ENCODE measurements at regions not wholly inside any gene's neighbourhood (a gene's known extent, or its start where the extent isn't known, plus 50 kb on each side); places are given as distances from the start of the nearest gene placed in this dataset.
"Not testable (repeated sequence)": the region's sequence is repeated elsewhere in the genome, so short reads cannot be mapped to it uniquely, and the experiment has no call there.

DNA sequence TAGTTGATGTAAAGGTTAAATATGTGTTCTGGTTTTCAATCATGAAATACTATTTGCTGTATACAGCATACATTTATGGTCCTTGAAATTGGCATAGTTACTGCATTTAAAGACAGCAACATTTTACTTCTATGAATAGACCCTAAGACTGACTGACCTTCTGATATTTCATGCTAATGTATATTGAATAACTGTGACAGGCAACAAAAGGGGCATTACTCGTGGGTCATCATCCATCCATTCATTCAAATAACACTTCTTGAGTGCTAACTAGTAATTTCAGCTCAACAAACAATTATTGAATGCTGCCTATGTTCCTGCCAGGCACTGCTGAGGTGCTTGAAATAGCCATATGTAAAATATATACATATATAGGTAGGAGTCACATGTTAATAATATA lies 92.8 kb upstream of the ADAMTS3 start:
- Histone ChIP-seq H3K36me3 (no peaks in the 10 kb centered on the region), H3K27ac (no peak overlapping the region), H3K9ac (no peak overlapping the region), H3F3A (ENCODE audit: low read depth) (peaks cover 13% of the 10 kb centered on the region), H2AFZ (replicated peaks) (no peak overlapping the region), H3K79me2 (ENCODE audit: low read depth) (no peaks in the 10 kb centered on the region), H3K27me3 (no peaks in the 10 kb centered on the region), H4K20me1 (ENCODE audit: low read depth) (no peaks in the 10 kb centered on the region), H3K9me3 (ENCODE audit: low read depth) (no peaks in the 10 kb centered on the region), H3K4me3 (no peak overlapping the region), H3K4me2 (no peak overlapping the region), H3K4me1 (peaks cover 50% of the 10 kb centered on the region)
- Mint-ChIP-seq H3K9me3 (peaks cover 3% of the 10 kb centered on the region), H3K4me3 (no peak overlapping the region), H3K27me3 (ENCODE audit: insufficient read depth, low read depth) (peaks cover 4% of the 10 kb centered on the region), H3K36me3 (no peaks in the 10 kb centered on the region), H3K4me1 (peaks cover 46% of the 10 kb centered on the region), H3K27ac (no peak overlapping the region)
- DNase-seq (ENCODE audit: low spot score) = no peak
- TF ChIP-seq EZH2phosphoT487 (IDR thresholded peaks at IDR 0.05) (no peak), EZH2 (IDR thresholded peaks at IDR 0.05) (no peak)
- TF ChIP-seq, protein P1, sequence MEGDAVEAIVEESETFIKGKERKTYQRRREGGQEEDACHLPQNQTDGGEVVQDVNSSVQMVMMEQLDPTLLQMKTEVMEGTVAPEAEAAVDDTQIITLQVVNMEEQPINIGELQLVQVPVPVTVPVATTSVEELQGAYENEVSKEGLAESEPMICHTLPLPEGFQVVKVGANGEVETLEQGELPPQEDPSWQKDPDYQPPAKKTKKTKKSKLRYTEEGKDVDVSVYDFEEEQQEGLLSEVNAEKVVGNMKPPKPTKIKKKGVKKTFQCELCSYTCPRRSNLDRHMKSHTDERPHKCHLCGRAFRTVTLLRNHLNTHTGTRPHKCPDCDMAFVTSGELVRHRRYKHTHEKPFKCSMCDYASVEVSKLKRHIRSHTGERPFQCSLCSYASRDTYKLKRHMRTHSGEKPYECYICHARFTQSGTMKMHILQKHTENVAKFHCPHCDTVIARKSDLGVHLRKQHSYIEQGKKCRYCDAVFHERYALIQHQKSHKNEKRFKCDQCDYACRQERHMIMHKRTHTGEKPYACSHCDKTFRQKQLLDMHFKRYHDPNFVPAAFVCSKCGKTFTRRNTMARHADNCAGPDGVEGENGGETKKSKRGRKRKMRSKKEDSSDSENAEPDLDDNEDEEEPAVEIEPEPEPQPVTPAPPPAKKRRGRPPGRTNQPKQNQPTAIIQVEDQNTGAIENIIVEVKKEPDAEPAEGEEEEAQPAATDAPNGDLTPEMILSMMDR (IDR thresholded peaks at IDR 0.05) = no peak

GRCh38 chr4:72641611-72642010 lies 72.6 kb upstream of the ADAMTS3 start:
- Histone ChIP-seq H2AFZ (replicated peaks) (no peak overlapping the region), H3K79me2 (ENCODE audit: low read depth) (no peaks in the 10 kb centered on the region), H3K36me3 (no peaks in the 10 kb centered on the region), H3K9me3 (ENCODE audit: low read depth) (no peaks in the 10 kb centered on the region), H3K4me2 (no peak overlapping the region), H3K27ac (no peak overlapping the region), H4K20me1 (ENCODE audit: low read depth) (no peaks in the 10 kb centered on the region), H3K27me3 (no peaks in the 10 kb centered on the region), H3K4me1 (no peaks in the 10 kb centered on the region), H3F3A (ENCODE audit: low read depth) (no peaks in the 10 kb centered on the region), H3K9ac (no peak overlapping the region), H3K4me3 (no peak overlapping the region)
- Mint-ChIP-seq H3K27ac (no peak overlapping the region), H3K27me3 (ENCODE audit: insufficient read depth, low read depth) (peaks cover 6% of the 10 kb centered on the region), H3K4me3 (no peak overlapping the region), H3K4me1 (peaks cover 2% of the 10 kb centered on the region), H3K9me3 (peaks cover 12% of the 10 kb centered on the region), H3K36me3 (peaks cover 2% of the 10 kb centered on the region)
- DNase-seq (ENCODE audit: low spot score) = no peak
- TF ChIP-seq, protein P1 (IDR thresholded peaks at IDR 0.05) = no peak
- no peak for TF ChIP-seq EZH2phosphoT487 (IDR thresholded peaks at IDR 0.05)

- H2AFZ ChIP-seq (replicated peaks); H3K27ac Mint-ChIP-seq; H3K79me2 ChIP-seq (ENCODE audit: low read depth); H3K27me3 Mint-ChIP-seq (ENCODE audit: insufficient read depth, low read depth); DNase-seq (ENCODE audit: low spot score); H3K27ac ChIP-seq; H3K4me3 ChIP-seq; H3F3A ChIP-seq (ENCODE audit: low read depth); H3K4me2 ChIP-seq; H3K9ac ChIP-seq; H3K4me1 Mint-ChIP-seq; H3K4me1 ChIP-seq; H3K27me3 ChIP-seq; H3K9me3 ChIP-seq (ENCODE audit: low read depth); H3K4me3 Mint-ChIP-seq; H4K20me1 ChIP-seq (ENCODE audit: low read depth); H3K36me3 ChIP-seq; H3K36me3 Mint-ChIP-seq: not testable (repeated sequence)
- H3K9me3 Mint-ChIP-seq = peaks cover 32% of the 10 kb centered on the region
Measured at GRCh38 chr4:72636866-72637265, 67.8 kb upstream of the ADAMTS3 start.

DNA sequence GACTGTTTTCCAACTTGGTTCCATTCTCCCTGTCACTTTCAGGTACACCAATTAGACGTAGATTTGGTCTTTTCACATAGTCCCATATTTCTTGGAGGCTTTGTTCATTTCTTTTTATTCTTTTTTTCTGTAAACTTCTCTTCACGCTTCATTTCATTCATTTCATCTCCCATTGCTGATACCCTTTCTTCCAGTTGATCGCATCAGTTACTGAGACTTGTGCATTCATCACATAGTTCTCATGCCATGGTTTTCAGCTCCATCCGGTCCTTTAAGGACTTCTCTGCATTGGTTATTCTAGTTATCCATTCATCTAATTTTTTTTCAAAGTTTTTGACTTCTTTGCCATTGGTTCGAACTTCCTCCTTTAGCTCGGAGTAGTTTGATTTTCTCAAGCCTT lies 66.9 kb upstream of the ADAMTS3 start:
- not testable (repeated sequence) for H3F3A ChIP-seq (ENCODE audit: low read depth); H3K79me2 ChIP-seq (ENCODE audit: low read depth); H3K27me3 ChIP-seq; H4K20me1 ChIP-seq (ENCODE audit: low read depth); H3K9me3 ChIP-seq (ENCODE audit: low read depth); H3K4me1 Mint-ChIP-seq; H3K27ac ChIP-seq; H3K27ac Mint-ChIP-seq; H3K4me2 ChIP-seq; H3K4me1 ChIP-seq; H3K36me3 Mint-ChIP-seq; H3K4me3 Mint-ChIP-seq; H3K9ac ChIP-seq; H3K4me3 ChIP-seq; H2AFZ ChIP-seq (replicated peaks); H3K27me3 Mint-ChIP-seq (ENCODE audit: insufficient read depth, low read depth); H3K36me3 ChIP-seq; DNase-seq (ENCODE audit: low spot score)
- H3K9me3 Mint-ChIP-seq = peaks cover 37% of the 10 kb centered on the region

DNA sequence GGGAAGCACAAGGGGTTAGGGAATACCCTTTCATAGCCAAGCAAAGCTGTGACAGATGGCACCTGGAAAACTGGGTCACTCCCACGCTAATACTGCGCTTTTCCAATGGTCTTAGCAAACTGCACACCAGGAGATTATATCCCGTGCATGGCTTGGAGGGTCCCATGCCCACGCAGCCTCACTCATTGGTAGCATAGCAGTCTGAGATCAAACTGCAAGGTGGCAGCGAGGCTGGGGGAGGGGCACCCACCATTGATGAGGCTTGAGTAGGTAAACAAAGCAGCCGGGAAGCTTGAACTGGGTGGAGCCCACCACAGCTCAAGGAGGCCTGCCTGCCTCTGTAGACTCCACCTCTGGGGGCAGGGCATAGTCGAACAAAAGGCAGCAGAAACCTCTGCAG lies 63.2 kb upstream of the ADAMTS3 start:
- not testable (repeated sequence) for H3K27me3 ChIP-seq; H3K4me2 ChIP-seq; H3K36me3 ChIP-seq; H3K4me1 Mint-ChIP-seq; H3K79me2 ChIP-seq (ENCODE audit: low read depth); H3K27ac Mint-ChIP-seq; H3K36me3 Mint-ChIP-seq; H3K4me3 ChIP-seq; H3F3A ChIP-seq (ENCODE audit: low read depth); H3K9me3 ChIP-seq (ENCODE audit: low read depth); H3K4me1 ChIP-seq; H3K4me3 Mint-ChIP-seq; H3K27me3 Mint-ChIP-seq (ENCODE audit: insufficient read depth, low read depth); DNase-seq (ENCODE audit: low spot score); H3K27ac ChIP-seq; H4K20me1 ChIP-seq (ENCODE audit: low read depth); H3K9ac ChIP-seq; H2AFZ ChIP-seq (replicated peaks)
- H3K9me3 Mint-ChIP-seq = peaks cover 35% of the 10 kb centered on the region
